ENCODE measurements at regions not wholly inside any gene's neighbourhood (a gene's known extent, or its start where the extent isn't known, plus 50 kb on each side); places are given as distances from the start of the nearest gene placed in this dataset.

DNA sequence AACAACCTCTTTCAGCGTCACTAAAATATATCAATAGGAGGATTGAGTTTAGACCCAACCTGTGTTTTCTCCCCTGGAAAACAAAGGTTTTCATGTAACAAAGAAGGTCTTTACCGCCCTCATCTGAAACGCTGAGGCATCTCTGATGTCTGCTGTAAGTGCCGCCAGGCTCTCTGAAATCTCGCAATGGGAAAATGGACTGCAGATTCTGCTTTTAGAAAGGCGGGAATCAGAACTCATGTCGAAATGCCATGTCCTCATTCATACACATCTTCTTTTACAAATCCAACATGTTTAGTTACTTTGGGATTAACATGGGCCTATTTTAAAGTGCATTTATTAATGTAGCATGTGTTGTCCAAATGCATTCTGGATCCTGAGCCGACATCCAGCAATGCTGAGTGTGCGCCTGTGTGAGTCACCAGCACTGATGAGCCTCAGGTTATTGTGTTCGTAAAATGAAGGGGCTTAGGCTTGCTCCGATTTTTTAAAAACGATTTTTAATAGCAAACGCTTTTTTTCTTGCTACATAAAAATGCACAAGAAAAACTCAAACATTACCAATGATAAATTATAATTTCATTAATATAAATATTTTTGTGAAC is 51.9 kb upstream of the PLEKHG4B start:
- no peak for TF ChIP-seq CTCF (IDR thresholded peaks at IDR 0.05)
- TF ChIP-seq ZFX (IDR thresholded peaks at IDR 0.05; ENCODE audit: borderline replicate concordance) = no peak

All from 22Rv1 (cell line).